ENCODE measurements at regions not wholly inside any gene's neighbourhood (a gene's known extent, or its start where the extent isn't known, plus 50 kb on each side); places are given as distances from the start of the nearest gene placed in this dataset.

- Histone ChIP-seq H2BK20ac (ENCODE audit: low read depth, low read length, poor library complexity, severe bottlenecking) (no peak overlapping the region), H4K20me1 (ENCODE audit: control insufficient read depth, insufficient read depth, insufficient read length) (no peaks in the 10 kb centered on the region), H3K4me1 (ENCODE audit: insufficient read depth, low read length) (peaks cover 12% of the 10 kb centered on the region; the same call in 1 of the 2 replicates), H3T11ph (ENCODE audit: low read length) (no peak overlapping the region), H3K4ac (ENCODE audit: low read depth, low read length) (no peak overlapping the region), H3K27me3 (ENCODE audit: insufficient read depth, low read length) (no peaks in the 10 kb centered on the region), H4K8ac (replicated peaks; ENCODE audit: insufficient read length, low read depth, low read length) (no peak overlapping the region), H2AFZ (ENCODE audit: low read length) (no peak overlapping the region), H3K9me3 (ENCODE audit: control insufficient read depth, low read depth, low read length) (no peaks in the 10 kb centered on the region), H3K9ac (ENCODE audit: extremely low read depth, insufficient read length, low read length) (no peak overlapping the region), H3K23ac (ENCODE audit: insufficient read length, low read depth, low read length) (no peak overlapping the region), H3K4me2 (ENCODE audit: insufficient read depth, insufficient read length, low read length) (no peak overlapping the region), H2BK12ac (ENCODE audit: insufficient read length, low read depth, low read length) (no peak overlapping the region), H2AK5ac (ENCODE audit: insufficient read length, low read length) (no peak overlapping the region), H4K91ac (ENCODE audit: insufficient read length, low read depth, low read length) (no peak overlapping the region), H2BK15ac (ENCODE audit: low read depth, low read length) (no peak overlapping the region), H3K56ac (ENCODE audit: insufficient read length, low read depth, low read length) (no peak overlapping the region), H3K79me2 (ENCODE audit: insufficient read depth, low read length) (no peaks in the 10 kb centered on the region), H2BK120ac (ENCODE audit: low read depth, low read length, poor library complexity, severe bottlenecking) (no peak overlapping the region), H3K18ac (ENCODE audit: insufficient read length, low read depth, low read length) (no peak overlapping the region), H3K27ac (ENCODE audit: insufficient read length, low read depth, low read length) (peak overlapping the region; percentile 80), H3K14ac (ENCODE audit: insufficient read depth, low read length) (no peak overlapping the region), H3K79me1 (ENCODE audit: insufficient read depth, low read depth, low read length, poor library complexity, severe bottlenecking) (no peaks in the 10 kb centered on the region), H4K5ac (ENCODE audit: insufficient read length, low read depth, low read length) (no peak overlapping the region), H2BK5ac (ENCODE audit: insufficient read length, low read length) (no peak overlapping the region), H3K23me2 (ENCODE audit: insufficient read length, low read depth, low read length, poor library complexity, severe bottlenecking) (no peaks in the 10 kb centered on the region)
- Mint-ChIP-seq H3K27ac (peak overlapping the region; percentile 77 to 97 (median 83)), H3K27me3 (ENCODE audit: low read depth) (peaks cover 13% of the 10 kb centered on the region), H3K4me3 (peak overlapping the region; percentile 8 to 34; a peak in 2 of 5 replicates), H3K9me3 (peaks cover 6 to 9% of the 10 kb centered on the region in 2 experiments; a peak in 4 of 5 replicates), H3K36me3 (ENCODE audit: insufficient read depth in 1 of 3, low read depth in 3 of 3) (peaks cover 0 to 25% (median 3%) of the 10 kb centered on the region in 3 experiments; a peak in 4 of 7 replicates), H3K4me1 (peaks cover 44 to 66% of the 10 kb centered on the region in 2 experiments)
- no CpG with 5 or more reads among the region's 6 CpGs for WGBS (ENCODE audit: extremely low coverage, insufficient read length, low lambda C conversion rate)
- DNase-seq: peak; percentile 80
- TF ChIP-seq CTCF (conservative IDR thresholded peaks at IDR 0.05): no peak
Observed at GRCh38 chr10:111137007-111137406, 60.2 kb downstream of the ADRA2A start.
